Kidney (tissue), 13 donors: ENCODE measurements at regions not wholly inside any gene's neighbourhood (a gene's known extent, or its start where the extent isn't known, plus 50 kb on each side); places are given as distances from the start of the nearest gene placed in this dataset.
A peak's percentile ranks its signal among the peaks of the same experiment; 100 is the strongest.

Experiments
- DNase-seq, 5 donors: peaks; one replicate each; pipeline ENCODE4 v3.0.0-alpha.2; 2013 to 2020
- FAIRE-seq: peaks from 2 replicates; lab custom pipeline; 2012; peaks lifted over from hg19 to GRCh38; lab: Jason Lieb, UNC
- H3K27ac ChIP-seq, 2 donors: one replicate each; pipeline ENCODE4 v1.7.0; 2013; ENCODE audit warnings: low read depth in 2 of 2, low read length in 2 of 2, inconsistent platforms in 1 of 2
- H3K27me3 ChIP-seq: one replicate; pipeline ENCODE4 v1.7.1; 2013; ENCODE audit warnings: low read length, inconsistent platforms; ENCODE audit not compliant: control insufficient read depth, insufficient read depth
- H3K36me3 ChIP-seq, 3 donors: one replicate each; pipeline versions ENCODE4 v1.7.0 to v1.7.1; 2013; ENCODE audit warnings: low read length in 3 of 3, control low read depth in 1 of 3, inconsistent platforms in 1 of 3; ENCODE audit not compliant: insufficient read depth in 3 of 3, control insufficient read depth in 2 of 3
- H3K4me1 ChIP-seq, 3 donors: one replicate each; pipeline versions ENCODE4 v1.7.0 to v1.7.1; 2013; ENCODE audit warnings: low read length in 3 of 3, inconsistent platforms in 1 of 3, low read depth in 1 of 3; ENCODE audit not compliant: control insufficient read depth in 2 of 3, insufficient read depth in 2 of 3
- H3K4me3 ChIP-seq, 3 donors: one replicate each; pipeline versions ENCODE4 v1.7.0 to v1.8.1; 2013; ENCODE audit warnings: low read length in 3 of 3, control low read depth in 1 of 3, inconsistent platforms in 1 of 3
- H3K9ac ChIP-seq, 3 donors: one replicate each; pipeline versions ENCODE4 v1.7.0 to v1.7.1; 2013; ENCODE audit warnings: low read length in 3 of 3, control low read depth in 1 of 3, inconsistent platforms in 1 of 3
- H3K9me3 ChIP-seq, 3 donors: one replicate each; pipeline versions ENCODE4 v1.7.0 to v1.7.1; 2013; ENCODE audit warnings: low read length in 3 of 3, control low read depth in 1 of 3, inconsistent platforms in 1 of 3; ENCODE audit not compliant: control insufficient read depth in 2 of 3, insufficient read depth in 1 of 3
- intact Hi-C: fragments of 100-400 bp; cut with DNase I; formaldehyde crosslinking; loops from one replicate; pipeline ENCODE4 v1.11.1; 2022
- TF ChIP-seq, protein P1 (sequence below): IDR thresholded peaks from 3 replicates; pipeline ENCODE4 v1.5.1; 2012; ENCODE audit warnings: mild to moderate bottlenecking, moderate library complexity, borderline replicate concordance; ENCODE audit not compliant: insufficient read depth; ENCODE audit errors: extremely low read depth
- donor health status: control.
- donor health status: control.
- donor health status: control.
- donor health status: control.
- donor health status: control.
- donor health status: DM: yes; HTN: yes; CAD: no.
- donor health status: Normal renal cell carcinoma (clear cell type).

DNA sequence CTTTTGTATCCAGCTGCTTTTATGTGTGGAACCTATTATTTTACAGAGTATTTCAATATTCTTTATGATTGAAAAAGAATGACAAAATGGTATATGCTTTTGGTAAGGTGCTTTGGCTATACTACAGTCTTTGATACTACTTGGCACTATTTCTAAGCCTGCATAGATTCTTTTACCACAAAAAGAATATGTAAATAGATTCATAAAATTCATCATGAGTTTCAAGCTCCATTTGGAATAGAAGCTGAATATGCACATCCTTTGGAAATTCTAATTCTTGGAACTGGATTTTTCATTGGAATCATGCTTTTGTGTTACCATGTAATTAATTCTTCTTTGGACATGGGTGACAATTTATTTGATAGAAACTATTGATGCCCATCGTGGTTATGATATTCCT lies 60.2 kb upstream of the SYTL5 start:
- intact Hi-C loops = no loop called here
- Histone ChIP-seq H3K9me3 (no peaks in the 10 kb centered on the region), H3K27me3 (no peaks in the 10 kb centered on the region), H3K9ac (no peak overlapping the region), H3K4me3 (no peak overlapping the region), H3K27ac (no peak overlapping the region), H3K36me3 (no peaks in the 10 kb centered on the region), H3K4me1 (no peaks in the 10 kb centered on the region)
- DNase-seq (no peak), FAIRE-seq (peak; percentile 8)
- TF ChIP-seq, protein P1, sequence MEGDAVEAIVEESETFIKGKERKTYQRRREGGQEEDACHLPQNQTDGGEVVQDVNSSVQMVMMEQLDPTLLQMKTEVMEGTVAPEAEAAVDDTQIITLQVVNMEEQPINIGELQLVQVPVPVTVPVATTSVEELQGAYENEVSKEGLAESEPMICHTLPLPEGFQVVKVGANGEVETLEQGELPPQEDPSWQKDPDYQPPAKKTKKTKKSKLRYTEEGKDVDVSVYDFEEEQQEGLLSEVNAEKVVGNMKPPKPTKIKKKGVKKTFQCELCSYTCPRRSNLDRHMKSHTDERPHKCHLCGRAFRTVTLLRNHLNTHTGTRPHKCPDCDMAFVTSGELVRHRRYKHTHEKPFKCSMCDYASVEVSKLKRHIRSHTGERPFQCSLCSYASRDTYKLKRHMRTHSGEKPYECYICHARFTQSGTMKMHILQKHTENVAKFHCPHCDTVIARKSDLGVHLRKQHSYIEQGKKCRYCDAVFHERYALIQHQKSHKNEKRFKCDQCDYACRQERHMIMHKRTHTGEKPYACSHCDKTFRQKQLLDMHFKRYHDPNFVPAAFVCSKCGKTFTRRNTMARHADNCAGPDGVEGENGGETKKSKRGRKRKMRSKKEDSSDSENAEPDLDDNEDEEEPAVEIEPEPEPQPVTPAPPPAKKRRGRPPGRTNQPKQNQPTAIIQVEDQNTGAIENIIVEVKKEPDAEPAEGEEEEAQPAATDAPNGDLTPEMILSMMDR = no peak

DNA sequence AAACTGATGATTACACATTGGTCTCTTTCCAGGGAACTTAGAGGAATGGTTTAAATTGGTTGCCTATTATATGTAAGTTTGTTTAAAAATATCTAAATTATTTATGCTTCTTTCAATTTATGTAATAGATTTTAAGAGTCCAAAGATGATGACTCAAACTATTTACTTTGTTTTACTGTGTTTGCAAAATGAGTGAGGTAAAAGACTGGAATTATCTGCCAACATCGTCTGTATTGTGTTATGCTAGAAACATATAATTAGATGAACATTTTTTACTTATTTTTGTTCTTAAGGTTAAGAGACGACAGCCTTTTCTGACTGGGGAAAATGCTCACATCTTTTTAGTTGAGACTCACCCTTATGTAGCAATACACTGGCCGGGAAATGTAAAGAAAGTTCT lies 51.1 kb upstream of the SYTL5 start:
- Histone ChIP-seq H3K27ac (no peak overlapping the region), H3K27me3 (no peaks in the 10 kb centered on the region), H3K4me3 (no peak overlapping the region), H3K9me3 (no peaks in the 10 kb centered on the region), H3K9ac (no peak overlapping the region), H3K36me3 (no peaks in the 10 kb centered on the region), H3K4me1 (no peaks in the 10 kb centered on the region)
- FAIRE-seq (no peak), DNase-seq (no peak)
- TF ChIP-seq, protein P1 = no peak
- intact Hi-C loops = no loop called here

DNA sequence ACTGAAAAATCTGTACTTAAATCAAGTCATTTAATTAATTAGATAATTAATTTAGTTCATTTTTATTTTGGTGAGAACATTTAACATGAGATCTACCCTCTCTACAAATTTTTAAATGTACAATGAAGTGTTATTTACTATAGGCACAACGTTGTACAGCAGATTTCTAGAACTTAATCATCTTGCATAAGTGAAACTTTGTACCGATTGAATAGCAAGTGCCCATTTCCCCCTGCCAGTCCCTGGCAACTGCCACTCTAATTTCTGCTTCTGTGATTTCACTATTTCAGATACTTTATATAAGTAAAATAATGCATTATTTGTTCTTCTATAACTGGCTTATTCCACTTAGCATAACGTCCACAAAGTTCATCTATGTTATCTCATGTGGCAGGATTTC lies 50.1 kb upstream of the SYTL5 start:
- Histone ChIP-seq H3K4me3 (no peak overlapping the region), H3K9me3 (no peaks in the 10 kb centered on the region), H3K36me3 (no peaks in the 10 kb centered on the region), H3K4me1 (no peaks in the 10 kb centered on the region), H3K27ac (no peak overlapping the region), H3K9ac (no peak overlapping the region), H3K27me3 (no peaks in the 10 kb centered on the region)
- FAIRE-seq = no peak
- TF ChIP-seq, protein P1 = no peak
- intact Hi-C loops = no loop called here
- no peak for DNase-seq
